DOHH2 (cell line): ENCODE measurements at regions not wholly inside any gene's neighbourhood (a gene's known extent, or its start where the extent isn't known, plus 50 kb on each side); places are given as distances from the start of the nearest gene placed in this dataset.

Source experiments
- H3F3A ChIP-seq: fragments of 200-600 bp; sonication (generic), shearing (Covaris generic); 2 replicates; pipeline ENCODE4 v1.6.0; 2016; ENCODE audit warnings: antibody characterized with exemption, mild to moderate bottlenecking; ENCODE audit not compliant: control insufficient read depth, insufficient read depth
- H3K27ac ChIP-seq: fragments of 200-600 bp; sonication (generic); 2 replicates; pipeline ENCODE4 v1.5.1; 2014; ENCODE audit warnings: low read depth, mild to moderate bottlenecking, low read length, moderate library complexity
- H3K27me3 ChIP-seq: fragments of 200-600 bp; sonication (generic); 2 replicates; pipeline ENCODE4 v1.6.1; 2014; ENCODE audit warnings: mild to moderate bottlenecking, low read length, mixed read lengths; ENCODE audit not compliant: control insufficient read depth
- H3K36me3 ChIP-seq: fragments of 200-600 bp; sonication (generic); 2 replicates; pipeline ENCODE4 v1.6.1; 2014; ENCODE audit warnings: mild to moderate bottlenecking, low read length, moderate library complexity, mixed read lengths; ENCODE audit not compliant: control insufficient read depth
- H3K4me1 ChIP-seq: fragments of 200-600 bp; sonication (generic); 2 replicates; pipeline ENCODE4 v1.6.1; 2014; ENCODE audit warnings: mild to moderate bottlenecking, low read length, mixed read lengths; ENCODE audit not compliant: control insufficient read depth
- H3K4me2 ChIP-seq: fragments of 200-600 bp; sonication (generic); 2 replicates; pipeline ENCODE4 v1.6.0; 2014; ENCODE audit warnings: mild to moderate bottlenecking, low read length, moderate library complexity
- H3K4me3 ChIP-seq: fragments of 200-600 bp; sonication (generic); 2 replicates; pipeline ENCODE4 v1.5.1; 2014; ENCODE audit warnings: mild to moderate bottlenecking, low read length, mixed read lengths
- H3K79me2 ChIP-seq: fragments of 200-600 bp; sonication (generic); 2 replicates; pipeline ENCODE4 v1.6.1; 2014; ENCODE audit warnings: mild to moderate bottlenecking, low read length, mixed read lengths; ENCODE audit not compliant: control insufficient read depth
- H3K9me2 ChIP-seq: fragments of 200-600 bp; sonication (generic); replicated peaks from 2 replicates; pipeline ENCODE4 v1.6.1; 2014; ENCODE audit warnings: mild to moderate bottlenecking, low read length, mixed read lengths; ENCODE audit not compliant: control insufficient read depth
- H3K9me3 ChIP-seq: fragments of 200-600 bp; sonication (generic); 2 replicates; pipeline ENCODE4 v1.6.1; 2014; ENCODE audit warnings: antibody characterized with exemption, low read length, mixed read lengths; ENCODE audit not compliant: control insufficient read depth, insufficient read depth
- H4K20me1 ChIP-seq: fragments of 200-600 bp; sonication (generic); 2 replicates; pipeline ENCODE4 v1.6.0; 2014; ENCODE audit warnings: low read depth, mild to moderate bottlenecking, antibody characterized with exemption, low read length, moderate library complexity; ENCODE audit not compliant: control insufficient read depth, insufficient read depth
- EZH2phosphoT487 ChIP-seq: fragments of 200-600 bp; sonication (generic); IDR thresholded peaks from 2 replicates; pipeline ENCODE4 v1.6.1; 2017; ENCODE audit warnings: borderline replicate concordance, mild to moderate bottlenecking, antibody characterized with exemption, low read length, moderate library complexity, mixed read lengths
- TF ChIP-seq, protein P1 (sequence below): fragments of 200-600 bp; sonication (generic); IDR thresholded peaks from one replicate; pipeline ENCODE4 v1.5.1; 2014; ENCODE audit warnings: antibody characterized with exemption, mild to moderate bottlenecking, low read depth, low read length; ENCODE audit not compliant: poor library complexity, severe bottlenecking

GRCh38 chr1:238221738-238222137 is 331.0 kb upstream of the ZP4 start:
- no peak overlapping the region for H3K4me3 ChIP-seq
- H3K79me2 ChIP-seq: no peaks in the 10 kb centered on the region
- H3K4me2 ChIP-seq: no peak overlapping the region
- H3K27me3 ChIP-seq: no peaks in the 10 kb centered on the region
- no peak overlapping the region for H3K27ac ChIP-seq
- H3K4me1 ChIP-seq: no peaks in the 10 kb centered on the region
- H3K9me3 ChIP-seq: no peaks in the 10 kb centered on the region
- H3K9me2 ChIP-seq: no peaks in the 10 kb centered on the region
- H4K20me1 ChIP-seq: no peaks in the 10 kb centered on the region
- H3K36me3 ChIP-seq: no peaks in the 10 kb centered on the region
- TF ChIP-seq, protein P1, sequence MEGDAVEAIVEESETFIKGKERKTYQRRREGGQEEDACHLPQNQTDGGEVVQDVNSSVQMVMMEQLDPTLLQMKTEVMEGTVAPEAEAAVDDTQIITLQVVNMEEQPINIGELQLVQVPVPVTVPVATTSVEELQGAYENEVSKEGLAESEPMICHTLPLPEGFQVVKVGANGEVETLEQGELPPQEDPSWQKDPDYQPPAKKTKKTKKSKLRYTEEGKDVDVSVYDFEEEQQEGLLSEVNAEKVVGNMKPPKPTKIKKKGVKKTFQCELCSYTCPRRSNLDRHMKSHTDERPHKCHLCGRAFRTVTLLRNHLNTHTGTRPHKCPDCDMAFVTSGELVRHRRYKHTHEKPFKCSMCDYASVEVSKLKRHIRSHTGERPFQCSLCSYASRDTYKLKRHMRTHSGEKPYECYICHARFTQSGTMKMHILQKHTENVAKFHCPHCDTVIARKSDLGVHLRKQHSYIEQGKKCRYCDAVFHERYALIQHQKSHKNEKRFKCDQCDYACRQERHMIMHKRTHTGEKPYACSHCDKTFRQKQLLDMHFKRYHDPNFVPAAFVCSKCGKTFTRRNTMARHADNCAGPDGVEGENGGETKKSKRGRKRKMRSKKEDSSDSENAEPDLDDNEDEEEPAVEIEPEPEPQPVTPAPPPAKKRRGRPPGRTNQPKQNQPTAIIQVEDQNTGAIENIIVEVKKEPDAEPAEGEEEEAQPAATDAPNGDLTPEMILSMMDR: no peak
- TF ChIP-seq EZH2phosphoT487: no peak
- H3F3A ChIP-seq: no peaks in the 10 kb centered on the region

DNA sequence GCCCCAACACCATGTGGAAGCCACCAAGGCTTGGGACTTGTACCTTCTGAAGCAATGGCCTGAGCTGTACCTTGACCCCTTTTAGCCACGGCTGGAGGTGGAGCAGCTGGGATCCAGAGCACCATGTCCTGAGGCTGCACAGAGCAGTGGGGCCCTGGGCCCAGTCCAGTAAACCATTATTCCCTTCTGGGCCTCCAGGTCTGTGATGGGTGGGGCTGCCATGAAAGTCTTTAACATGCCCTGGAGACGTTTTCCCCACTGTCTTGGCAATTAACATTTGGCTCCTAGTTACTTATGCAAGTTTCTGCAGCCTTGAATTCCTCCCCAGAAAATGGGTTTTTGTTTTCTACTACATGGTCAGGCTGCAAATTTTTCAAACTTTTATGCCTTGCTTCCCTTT is 323.7 kb upstream of the ZP4 start:
- H3K79me2 ChIP-seq: no peaks in the 10 kb centered on the region
- H3K36me3 ChIP-seq: no peaks in the 10 kb centered on the region
- no peaks in the 10 kb centered on the region for H4K20me1 ChIP-seq
- no peak overlapping the region for H3K4me2 ChIP-seq
- H3K4me1 ChIP-seq: no peaks in the 10 kb centered on the region
- H3K4me3 ChIP-seq: no peak overlapping the region
- H3K9me3 ChIP-seq: peaks cover 4% of the 10 kb centered on the region; the same call in 1 of the 2 replicates
- no peaks in the 10 kb centered on the region for H3K9me2 ChIP-seq
- H3K27me3 ChIP-seq: no peaks in the 10 kb centered on the region
- TF ChIP-seq, protein P1: no peak
- TF ChIP-seq EZH2phosphoT487: no peak
- H3F3A ChIP-seq: no peaks in the 10 kb centered on the region
- no peak overlapping the region for H3K27ac ChIP-seq

DNA sequence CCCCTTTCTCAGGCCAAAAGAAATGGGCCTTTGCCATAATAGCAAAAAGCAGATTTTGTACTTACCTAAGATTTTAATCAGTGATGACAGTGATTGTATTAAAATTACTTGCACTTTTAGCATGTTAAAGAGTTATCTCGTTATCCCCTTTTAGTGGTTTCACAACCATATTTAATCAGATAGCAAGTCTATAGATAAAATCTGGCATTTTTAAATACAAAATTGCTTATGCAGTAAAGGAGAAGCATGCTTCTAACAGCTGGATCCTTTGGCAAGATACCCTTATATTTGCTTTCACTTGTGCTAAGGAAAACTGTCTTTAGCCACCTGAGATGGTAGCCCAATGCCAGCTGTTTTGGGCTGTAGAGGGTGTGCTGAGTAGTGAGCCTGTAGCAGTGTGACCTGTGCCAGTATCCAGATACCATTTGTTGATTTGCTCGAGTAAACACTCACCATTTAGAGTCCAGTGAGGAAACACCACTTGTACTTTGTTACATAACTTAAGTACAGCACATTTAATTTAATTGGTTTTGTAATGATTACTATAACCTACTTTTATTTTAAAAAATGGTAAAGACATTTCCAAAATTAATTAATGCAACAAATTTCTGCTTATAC is 314.4 kb upstream of the ZP4 start:
- Histone ChIP-seq H3K4me3 (no peak overlapping the region), H3K36me3 (no peaks in the 10 kb centered on the region), H3K9me3 (no peaks in the 10 kb centered on the region)

More for the DNA sequence above, 314.4 kb upstream of the ZP4 start:
- TF ChIP-seq, protein P1: no peak
- TF ChIP-seq EZH2phosphoT487: no peak
- Histone ChIP-seq H3K79me2 (no peaks in the 10 kb centered on the region), H3K4me2 (no peak overlapping the region), H3K27me3 (no peaks in the 10 kb centered on the region), H4K20me1 (no peaks in the 10 kb centered on the region), H3K9me2 (no peaks in the 10 kb centered on the region), H3F3A (no peaks in the 10 kb centered on the region), H3K4me1 (no peaks in the 10 kb centered on the region), H3K27ac (no peak overlapping the region)
